ENCODE measurements at regions not wholly inside any gene's neighbourhood (a gene's known extent, or its start where the extent isn't known, plus 50 kb on each side); places are given as distances from the start of the nearest gene placed in this dataset.

- no peak for TF ChIP-seq POLR2A (IDR thresholded peaks at IDR 0.05)
- no peak for TF ChIP-seq CTCF (IDR thresholded peaks at IDR 0.05)
Observed at GRCh38 chr19:28685802-28686201, 527.1 kb downstream of the UQCRFS1 start.
